ENCODE measurements at regions not wholly inside any gene's neighbourhood (a gene's known extent, or its start where the extent isn't known, plus 50 kb on each side); places are given as distances from the start of the nearest gene placed in this dataset.

GRCh38 chr2:239818531-239819011, 206.6 kb downstream of the NDUFA10 start:
- Histone ChIP-seq H3F3A (replicated peaks; ENCODE audit: low read depth) (no peaks in the 10 kb centered on the region), H3K4me1 (ENCODE audit: insufficient read depth) (no peaks in the 10 kb centered on the region), H3K4me2 (no peak overlapping the region), H3K4me3 (no peak overlapping the region), H3K9me2 (ENCODE audit: insufficient read depth) (no peaks in the 10 kb centered on the region), H3K36me3 (ENCODE audit: insufficient read depth) (no peaks in the 10 kb centered on the region), H3K27me3 (ENCODE audit: insufficient read depth) (no peaks in the 10 kb centered on the region), H3K27ac (ENCODE audit: low read depth) (no peak overlapping the region), H4K20me1 (replicated peaks; ENCODE audit: insufficient read depth) (no peaks in the 10 kb centered on the region), H2AFZ (no peak overlapping the region), H3K79me2 (replicated peaks; ENCODE audit: insufficient read depth) (no peaks in the 10 kb centered on the region)
- H3K27me3 Mint-ChIP-seq (ENCODE audit: insufficient read depth, low read depth, poor library complexity): peaks cover 18% of the 10 kb centered on the region
- H3K9me3 Mint-ChIP-seq: no peaks in the 10 kb centered on the region
- TF ChIP-seq NANOG (IDR thresholded peaks at IDR 0.05; ENCODE audit: borderline replicate concordance): no peak
- no peak for TF ChIP-seq ZNF114 (CRISPR knock-in tag; IDR thresholded peaks at IDR 0.05)
- no peak for TF ChIP-seq EZH2 (IDR thresholded peaks at IDR 0.05; ENCODE audit: low read depth, unreplicated experiment)
- no peak for TF ChIP-seq REST (IDR thresholded peaks at IDR 0.05; ENCODE audit: unreplicated experiment)
- TF ChIP-seq, protein P1, sequence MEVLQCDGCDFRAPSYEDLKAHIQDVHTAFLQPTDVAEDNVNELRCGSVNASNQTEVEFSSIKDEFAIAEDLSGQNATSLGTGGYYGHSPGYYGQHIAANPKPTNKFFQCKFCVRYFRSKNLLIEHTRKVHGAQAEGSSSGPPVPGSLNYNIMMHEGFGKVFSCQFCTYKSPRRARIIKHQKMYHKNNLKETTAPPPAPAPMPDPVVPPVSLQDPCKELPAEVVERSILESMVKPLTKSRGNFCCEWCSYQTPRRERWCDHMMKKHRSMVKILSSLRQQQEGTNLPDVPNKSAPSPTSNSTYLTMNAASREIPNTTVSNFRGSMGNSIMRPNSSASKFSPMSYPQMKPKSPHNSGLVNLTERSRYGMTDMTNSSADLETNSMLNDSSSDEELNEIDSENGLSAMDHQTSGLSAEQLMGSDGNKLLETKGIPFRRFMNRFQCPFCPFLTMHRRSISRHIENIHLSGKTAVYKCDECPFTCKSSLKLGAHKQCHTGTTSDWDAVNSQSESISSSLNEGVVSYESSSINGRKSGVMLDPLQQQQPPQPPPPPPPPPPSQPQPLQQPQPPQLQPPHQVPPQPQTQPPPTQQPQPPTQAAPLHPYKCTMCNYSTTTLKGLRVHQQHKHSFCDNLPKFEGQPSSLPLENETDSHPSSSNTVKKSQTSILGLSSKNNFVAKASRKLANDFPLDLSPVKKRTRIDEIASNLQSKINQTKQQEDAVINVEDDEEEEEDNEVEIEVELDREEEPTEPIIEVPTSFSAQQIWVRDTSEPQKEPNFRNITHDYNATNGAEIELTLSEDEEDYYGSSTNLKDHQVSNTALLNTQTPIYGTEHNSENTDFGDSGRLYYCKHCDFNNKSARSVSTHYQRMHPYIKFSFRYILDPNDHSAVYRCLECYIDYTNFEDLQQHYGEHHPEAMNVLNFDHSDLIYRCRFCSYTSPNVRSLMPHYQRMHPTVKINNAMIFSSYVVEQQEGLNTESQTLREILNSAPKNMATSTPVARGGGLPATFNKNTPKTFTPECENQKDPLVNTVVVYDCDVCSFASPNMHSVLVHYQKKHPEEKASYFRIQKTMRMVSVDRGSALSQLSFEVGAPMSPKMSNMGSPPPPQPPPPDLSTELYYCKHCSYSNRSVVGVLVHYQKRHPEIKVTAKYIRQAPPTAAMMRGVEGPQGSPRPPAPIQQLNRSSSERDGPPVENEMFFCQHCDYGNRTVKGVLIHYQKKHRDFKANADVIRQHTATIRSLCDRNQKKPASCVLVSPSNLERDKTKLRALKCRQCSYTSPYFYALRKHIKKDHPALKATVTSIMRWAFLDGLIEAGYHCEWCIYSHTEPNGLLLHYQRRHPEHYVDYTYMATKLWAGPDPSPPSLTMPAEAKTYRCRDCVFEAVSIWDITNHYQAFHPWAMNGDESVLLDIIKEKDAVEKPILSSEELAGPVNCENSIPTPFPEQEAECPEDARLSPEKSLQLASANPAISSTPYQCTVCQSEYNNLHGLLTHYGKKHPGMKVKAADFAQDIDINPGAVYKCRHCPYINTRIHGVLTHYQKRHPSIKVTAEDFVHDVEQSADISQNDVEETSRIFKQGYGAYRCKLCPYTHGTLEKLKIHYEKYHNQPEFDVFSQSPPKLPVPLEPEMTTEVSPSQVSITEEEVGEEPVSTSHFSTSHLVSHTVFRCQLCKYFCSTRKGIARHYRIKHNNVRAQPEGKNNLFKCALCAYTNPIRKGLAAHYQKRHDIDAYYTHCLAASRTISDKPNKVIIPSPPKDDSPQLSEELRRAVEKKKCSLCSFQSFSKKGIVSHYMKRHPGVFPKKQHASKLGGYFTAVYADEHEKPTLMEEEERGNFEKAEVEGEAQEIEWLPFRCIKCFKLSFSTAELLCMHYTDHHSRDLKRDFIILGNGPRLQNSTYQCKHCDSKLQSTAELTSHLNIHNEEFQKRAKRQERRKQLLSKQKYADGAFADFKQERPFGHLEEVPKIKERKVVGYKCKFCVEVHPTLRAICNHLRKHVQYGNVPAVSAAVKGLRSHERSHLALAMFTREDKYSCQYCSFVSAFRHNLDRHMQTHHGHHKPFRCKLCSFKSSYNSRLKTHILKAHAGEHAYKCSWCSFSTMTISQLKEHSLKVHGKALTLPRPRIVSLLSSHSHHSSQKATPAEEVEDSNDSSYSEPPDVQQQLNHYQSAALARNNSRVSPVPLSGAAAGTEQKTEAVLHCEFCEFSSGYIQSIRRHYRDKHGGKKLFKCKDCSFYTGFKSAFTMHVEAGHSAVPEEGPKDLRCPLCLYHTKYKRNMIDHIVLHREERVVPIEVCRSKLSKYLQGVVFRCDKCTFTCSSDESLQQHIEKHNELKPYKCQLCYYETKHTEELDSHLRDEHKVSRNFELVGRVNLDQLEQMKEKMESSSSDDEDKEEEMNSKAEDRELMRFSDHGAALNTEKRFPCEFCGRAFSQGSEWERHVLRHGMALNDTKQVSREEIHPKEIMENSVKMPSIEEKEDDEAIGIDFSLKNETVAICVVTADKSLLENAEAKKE (CRISPR knock-in tag; IDR thresholded peaks at IDR 0.05): no peak
- TF ChIP-seq CREB1 (CRISPR knock-in tag; IDR thresholded peaks at IDR 0.05; ENCODE audit: low read depth): no peak
- no peak for TF ChIP-seq POLR2AphosphoS5 (IDR thresholded peaks at IDR 0.05; ENCODE audit: low read depth)
- no peak for TF ChIP-seq EZH2phosphoT487 (IDR thresholded peaks at IDR 0.05; ENCODE audit: unreplicated experiment)
- no peak for TF ChIP-seq STAT1 (IDR thresholded peaks at IDR 0.05; ENCODE audit: unreplicated experiment)
- no peak for TF ChIP-seq JUNB (IDR thresholded peaks at IDR 0.05; ENCODE audit: unreplicated experiment)
- no peak for TF ChIP-seq ETS1 (IDR thresholded peaks at IDR 0.05)
- TF ChIP-seq ZNF331 (CRISPR knock-in tag; IDR thresholded peaks at IDR 0.05; ENCODE audit: low read depth): no peak
- TF ChIP-seq CTCF (conservative IDR thresholded peaks at IDR 0.05; ENCODE audit: low read depth in 2 of 2): no peak
- no peak overlapping the region for H3K4me3 Mint-ChIP-seq
- H3K4me1 Mint-ChIP-seq: peaks cover 7% of the 10 kb centered on the region; the same call in 1 of the 3 replicates
- DNase-seq (ENCODE audit: low spot score) (no peak), ATAC-seq (no peak)
- no peaks in the 10 kb centered on the region for H3K36me3 Mint-ChIP-seq (ENCODE audit: low read depth)
- no peak overlapping the region for H3K27ac Mint-ChIP-seq
